ENCODE measurements at regions not wholly inside any gene's neighbourhood (a gene's known extent, or its start where the extent isn't known, plus 50 kb on each side); places are given as distances from the start of the nearest gene placed in this dataset.

DNA sequence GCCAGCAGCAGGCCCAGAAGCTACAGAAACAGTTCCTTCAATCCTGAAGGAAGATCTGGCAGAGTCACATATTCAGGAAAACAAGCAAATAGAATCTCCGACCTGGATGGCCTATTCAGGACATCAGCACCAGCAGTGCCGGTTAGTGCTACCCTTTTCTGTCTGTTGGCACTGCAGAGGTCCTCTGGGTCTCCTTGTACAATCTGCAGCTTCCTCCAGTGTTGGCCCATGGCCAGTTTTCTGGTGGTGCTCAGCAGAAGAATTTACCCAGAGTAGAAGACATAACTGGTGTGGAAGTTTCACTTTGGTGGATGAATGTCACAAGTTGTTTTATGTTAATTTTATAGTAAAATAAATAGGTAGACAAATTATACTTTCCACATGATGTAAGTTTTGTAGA lies 498.1 kb downstream of the COG6 start:
- no peak overlapping the region for H3K27ac ChIP-seq (ENCODE audit: low read depth, low read length)

DNA sequence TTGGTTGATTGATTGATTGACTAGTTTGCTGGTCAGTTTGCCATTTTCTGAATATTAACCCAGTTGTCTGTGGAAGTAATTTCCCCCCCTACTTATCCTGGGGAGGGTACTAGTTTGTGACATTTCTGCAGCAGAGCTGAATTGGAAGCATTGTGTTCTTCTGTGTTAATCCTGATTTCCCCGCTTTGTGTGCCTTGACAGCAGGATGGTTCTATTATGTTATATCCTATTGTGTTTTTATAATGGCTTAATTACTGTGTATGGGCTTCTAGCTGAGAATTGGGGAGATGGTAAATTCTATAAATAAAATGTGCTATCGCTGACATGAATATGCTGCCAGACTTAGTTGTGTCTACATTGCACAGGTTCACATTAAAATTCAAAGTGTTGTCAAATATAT lies 499.7 kb downstream of the COG6 start:
- H2AFZ ChIP-seq (ENCODE audit: low read length, unreplicated experiment), result no peak overlapping the region
- H3K36me3 ChIP-seq (ENCODE audit: insufficient read depth, low read length), result no peaks in the 10 kb centered on the region
- no peak overlapping the region for H3K4me3 ChIP-seq (ENCODE audit: low read depth, low read length)
- no peaks in the 10 kb centered on the region for H3K27me3 ChIP-seq (ENCODE audit: insufficient read depth, low read length)
- no peak overlapping the region for H3K27ac ChIP-seq (ENCODE audit: low read depth, low read length)
- no peaks in the 10 kb centered on the region for H3K79me2 ChIP-seq (ENCODE audit: control insufficient read depth, insufficient read depth, low read length, unreplicated experiment)
- H3K4me1 ChIP-seq (ENCODE audit: control insufficient read depth, insufficient read depth, low read length, unreplicated experiment), result peaks cover 36% of the 10 kb centered on the region

More for the DNA sequence above, 498.1 kb downstream of the COG6 start:
- Histone ChIP-seq H3K79me2 (ENCODE audit: control insufficient read depth, insufficient read depth, low read length, unreplicated experiment) (no peaks in the 10 kb centered on the region), H3K4me1 (ENCODE audit: control insufficient read depth, insufficient read depth, low read length, unreplicated experiment) (peaks cover 43% of the 10 kb centered on the region), H3K27me3 (ENCODE audit: insufficient read depth, low read length) (no peaks in the 10 kb centered on the region), H3K4me3 (ENCODE audit: low read depth, low read length) (no peak overlapping the region), H3K36me3 (ENCODE audit: insufficient read depth, low read length) (no peaks in the 10 kb centered on the region), H2AFZ (ENCODE audit: low read length, unreplicated experiment) (peak overlapping the region; percentile 46)

DNA sequence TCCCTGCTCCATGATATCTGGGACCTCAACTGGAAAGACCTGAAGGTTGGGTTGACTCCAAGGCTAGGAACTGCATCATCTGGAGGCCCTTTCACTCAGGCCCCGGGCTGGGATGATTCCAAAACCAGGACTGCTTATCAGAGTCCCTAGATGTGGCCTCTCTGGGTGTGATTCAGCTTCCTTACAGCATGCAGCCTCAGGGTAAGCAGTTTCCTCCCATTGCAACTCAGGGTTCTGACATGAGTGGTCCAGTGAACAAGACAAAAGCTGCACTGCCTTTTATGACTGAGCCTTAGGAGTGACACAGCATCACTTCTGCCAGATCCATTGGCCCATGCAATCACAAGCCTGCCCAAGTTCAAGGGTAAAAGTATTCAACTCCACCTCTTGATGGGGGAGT lies 502.8 kb downstream of the COG6 start:
- Histone ChIP-seq H3K36me3 (ENCODE audit: insufficient read depth, low read length) (no peaks in the 10 kb centered on the region), H3K27ac (ENCODE audit: low read depth, low read length) (no peak overlapping the region), H2AFZ (ENCODE audit: low read length, unreplicated experiment) (no peak overlapping the region), H3K79me2 (ENCODE audit: control insufficient read depth, insufficient read depth, low read length, unreplicated experiment) (no peaks in the 10 kb centered on the region), H3K4me1 (ENCODE audit: control insufficient read depth, insufficient read depth, low read length, unreplicated experiment) (peaks cover 34% of the 10 kb centered on the region), H3K4me3 (ENCODE audit: low read depth, low read length) (no peak overlapping the region), H3K27me3 (ENCODE audit: insufficient read depth, low read length) (no peaks in the 10 kb centered on the region)

DNA sequence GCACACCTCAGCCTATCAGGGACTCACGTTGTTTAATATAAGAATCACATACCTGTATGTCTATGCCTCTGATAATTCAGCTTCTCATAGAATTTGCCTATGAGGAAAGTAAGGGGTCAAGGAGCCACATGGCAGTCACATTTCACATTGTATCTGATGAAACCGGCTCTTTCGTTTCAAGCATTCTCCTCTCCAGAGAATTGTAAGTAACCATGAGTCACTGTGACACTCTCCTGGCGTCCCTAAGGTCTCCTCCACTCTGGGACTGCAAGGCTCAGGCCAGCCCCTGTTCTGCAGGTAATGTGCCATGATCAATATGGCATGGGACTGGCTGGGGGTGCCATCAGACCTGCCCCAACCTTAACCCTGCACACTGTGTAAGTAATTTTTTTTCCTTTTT lies 503.3 kb downstream of the COG6 start:
- Histone ChIP-seq H3K27ac (ENCODE audit: low read depth, low read length) (no peak overlapping the region), H3K4me1 (ENCODE audit: control insufficient read depth, insufficient read depth, low read length, unreplicated experiment) (peaks cover 35% of the 10 kb centered on the region), H3K4me3 (ENCODE audit: low read depth, low read length) (no peak overlapping the region), H2AFZ (ENCODE audit: low read length, unreplicated experiment) (no peak overlapping the region), H3K36me3 (ENCODE audit: insufficient read depth, low read length) (no peaks in the 10 kb centered on the region), H3K27me3 (ENCODE audit: insufficient read depth, low read length) (no peaks in the 10 kb centered on the region), H3K79me2 (ENCODE audit: control insufficient read depth, insufficient read depth, low read length, unreplicated experiment) (no peaks in the 10 kb centered on the region)

DNA sequence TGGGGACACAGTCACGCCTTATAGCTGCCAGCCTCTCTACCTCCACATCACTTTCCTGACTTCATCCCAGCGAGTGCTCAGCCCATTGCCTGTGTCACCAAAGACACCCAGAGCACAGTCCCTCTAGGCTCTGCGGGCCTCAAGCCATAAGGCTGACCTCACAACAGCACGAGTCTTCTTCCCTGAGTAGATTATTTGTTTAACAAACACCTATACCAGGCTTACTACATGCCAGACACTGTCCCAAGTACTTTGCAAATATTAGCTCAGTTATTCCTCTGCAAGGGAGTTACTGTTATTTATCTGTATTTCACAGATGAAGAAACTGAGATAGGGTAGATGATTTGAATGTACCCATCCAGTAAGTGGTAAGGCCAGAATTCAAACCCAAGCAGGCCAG lies 504.3 kb downstream of the COG6 start:
- Histone ChIP-seq H3K27ac (ENCODE audit: low read depth, low read length) (no peak overlapping the region), H3K36me3 (ENCODE audit: insufficient read depth, low read length) (no peaks in the 10 kb centered on the region), H3K27me3 (ENCODE audit: insufficient read depth, low read length) (no peaks in the 10 kb centered on the region), H3K4me3 (ENCODE audit: low read depth, low read length) (no peak overlapping the region), H2AFZ (ENCODE audit: low read length, unreplicated experiment) (no peak overlapping the region), H3K4me1 (ENCODE audit: control insufficient read depth, insufficient read depth, low read length, unreplicated experiment) (peaks cover 45% of the 10 kb centered on the region), H3K79me2 (ENCODE audit: control insufficient read depth, insufficient read depth, low read length, unreplicated experiment) (no peaks in the 10 kb centered on the region)

DNA sequence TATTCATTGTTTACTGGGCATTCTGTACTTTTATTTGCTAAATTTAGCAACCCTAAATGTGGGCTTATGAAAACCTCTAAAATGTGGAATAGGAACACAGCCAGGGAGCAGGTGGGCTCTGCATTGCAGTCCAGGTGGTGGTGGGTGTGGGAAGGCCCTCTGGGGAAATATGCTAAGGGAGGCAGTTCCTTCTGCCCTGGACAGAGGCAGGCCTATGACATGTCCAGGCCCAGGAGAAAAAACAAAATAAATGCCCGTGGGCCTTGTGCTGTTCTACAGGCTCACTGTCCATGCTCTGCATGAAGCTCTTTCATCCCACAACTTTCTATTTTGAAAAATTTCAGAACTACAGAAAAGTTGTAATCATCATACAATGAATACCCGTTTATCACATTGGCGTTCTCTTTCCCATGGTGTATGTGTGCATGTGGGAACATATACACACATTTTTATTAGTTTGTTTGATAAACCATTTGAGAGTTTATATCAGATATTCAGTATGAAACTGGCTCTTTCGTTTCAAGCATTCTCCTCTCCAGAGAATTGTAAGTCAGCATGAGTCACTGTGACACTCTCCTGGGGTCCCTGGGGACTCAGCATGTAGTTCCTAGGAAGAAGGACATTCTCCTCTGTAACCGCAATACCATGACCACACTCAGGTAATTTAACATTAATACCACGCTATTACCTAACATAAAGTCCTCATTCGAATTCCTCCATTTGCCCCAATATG lies 505.3 kb downstream of the COG6 start:
- Histone ChIP-seq H3K4me1 (ENCODE audit: control insufficient read depth, insufficient read depth, low read length, unreplicated experiment) (peaks cover 55% of the 10 kb centered on the region), H3K79me2 (ENCODE audit: control insufficient read depth, insufficient read depth, low read length, unreplicated experiment) (no peaks in the 10 kb centered on the region), H3K27ac (ENCODE audit: low read depth, low read length) (peak overlapping the region; percentile 3; the same call in 1 of the 2 replicates), H3K27me3 (ENCODE audit: insufficient read depth, low read length) (no peaks in the 10 kb centered on the region), H3K36me3 (ENCODE audit: insufficient read depth, low read length) (no peaks in the 10 kb centered on the region), H2AFZ (ENCODE audit: low read length, unreplicated experiment) (no peak overlapping the region), H3K4me3 (ENCODE audit: low read depth, low read length) (no peak overlapping the region)

DNA sequence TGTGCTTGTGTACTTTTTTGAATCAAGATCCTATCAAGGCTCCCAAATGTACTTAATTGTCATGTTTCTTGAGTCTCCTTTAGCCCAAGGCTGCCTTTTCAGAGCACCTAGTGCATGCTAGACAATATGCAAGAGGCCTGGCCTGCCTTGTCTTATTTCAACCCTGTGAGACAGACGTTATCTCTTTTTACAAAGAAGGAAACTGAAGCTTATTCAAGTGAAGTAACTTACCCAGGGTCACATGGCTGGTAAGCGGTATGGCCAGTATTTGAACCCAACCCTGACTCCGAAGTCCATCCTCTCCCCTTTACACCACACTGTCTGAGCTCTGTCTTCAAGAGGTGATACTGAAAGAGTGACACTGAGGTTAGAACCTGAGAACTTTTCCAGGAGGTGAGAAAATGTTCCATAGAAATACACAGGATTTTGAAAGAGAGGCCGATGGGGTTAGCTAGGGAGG lies 505.1 kb downstream of the FOXO1 start:
- peak overlapping the region; percentile 2; the same call in 1 of the 2 replicates for H3K27ac ChIP-seq (ENCODE audit: low read depth, low read length)
- H3K36me3 ChIP-seq (ENCODE audit: insufficient read depth, low read length), result no peaks in the 10 kb centered on the region
- H3K4me1 ChIP-seq (ENCODE audit: control insufficient read depth, insufficient read depth, low read length, unreplicated experiment), result peaks cover 55% of the 10 kb centered on the region
- H3K4me3 ChIP-seq (ENCODE audit: low read depth, low read length), result no peak overlapping the region
- H3K27me3 ChIP-seq (ENCODE audit: insufficient read depth, low read length), result no peaks in the 10 kb centered on the region
- no peaks in the 10 kb centered on the region for H3K79me2 ChIP-seq (ENCODE audit: control insufficient read depth, insufficient read depth, low read length, unreplicated experiment)
- H2AFZ ChIP-seq (ENCODE audit: low read length, unreplicated experiment), result no peak overlapping the region

DNA sequence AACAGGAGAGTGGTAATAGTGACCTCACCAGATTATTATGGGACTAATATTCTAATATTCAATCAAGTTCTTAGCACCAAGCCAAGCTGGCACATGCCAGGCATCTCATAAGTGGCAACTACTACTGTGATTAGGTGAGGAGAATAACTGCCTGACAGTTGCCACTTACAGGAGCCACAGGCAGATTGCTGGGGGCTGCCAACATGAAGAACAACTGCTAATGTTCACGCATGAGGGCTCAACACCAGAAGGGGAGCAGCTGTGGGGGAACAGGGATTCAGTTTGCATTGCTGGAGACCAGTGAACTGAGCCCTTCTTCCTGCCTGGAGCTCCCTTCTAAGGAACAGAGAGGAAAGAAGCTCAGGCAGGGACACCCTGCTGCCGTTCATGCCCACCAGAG lies 504.5 kb downstream of the FOXO1 start:
- no peaks in the 10 kb centered on the region for H3K27me3 ChIP-seq (ENCODE audit: insufficient read depth, low read length)
- no peak overlapping the region for H3K4me3 ChIP-seq (ENCODE audit: low read depth, low read length)
- peaks cover 55% of the 10 kb centered on the region for H3K4me1 ChIP-seq (ENCODE audit: control insufficient read depth, insufficient read depth, low read length, unreplicated experiment)
- no peak overlapping the region for H3K27ac ChIP-seq (ENCODE audit: low read depth, low read length)
- H2AFZ ChIP-seq (ENCODE audit: low read length, unreplicated experiment), result no peak overlapping the region
- no peaks in the 10 kb centered on the region for H3K36me3 ChIP-seq (ENCODE audit: insufficient read depth, low read length)
- no peaks in the 10 kb centered on the region for H3K79me2 ChIP-seq (ENCODE audit: control insufficient read depth, insufficient read depth, low read length, unreplicated experiment)

DNA sequence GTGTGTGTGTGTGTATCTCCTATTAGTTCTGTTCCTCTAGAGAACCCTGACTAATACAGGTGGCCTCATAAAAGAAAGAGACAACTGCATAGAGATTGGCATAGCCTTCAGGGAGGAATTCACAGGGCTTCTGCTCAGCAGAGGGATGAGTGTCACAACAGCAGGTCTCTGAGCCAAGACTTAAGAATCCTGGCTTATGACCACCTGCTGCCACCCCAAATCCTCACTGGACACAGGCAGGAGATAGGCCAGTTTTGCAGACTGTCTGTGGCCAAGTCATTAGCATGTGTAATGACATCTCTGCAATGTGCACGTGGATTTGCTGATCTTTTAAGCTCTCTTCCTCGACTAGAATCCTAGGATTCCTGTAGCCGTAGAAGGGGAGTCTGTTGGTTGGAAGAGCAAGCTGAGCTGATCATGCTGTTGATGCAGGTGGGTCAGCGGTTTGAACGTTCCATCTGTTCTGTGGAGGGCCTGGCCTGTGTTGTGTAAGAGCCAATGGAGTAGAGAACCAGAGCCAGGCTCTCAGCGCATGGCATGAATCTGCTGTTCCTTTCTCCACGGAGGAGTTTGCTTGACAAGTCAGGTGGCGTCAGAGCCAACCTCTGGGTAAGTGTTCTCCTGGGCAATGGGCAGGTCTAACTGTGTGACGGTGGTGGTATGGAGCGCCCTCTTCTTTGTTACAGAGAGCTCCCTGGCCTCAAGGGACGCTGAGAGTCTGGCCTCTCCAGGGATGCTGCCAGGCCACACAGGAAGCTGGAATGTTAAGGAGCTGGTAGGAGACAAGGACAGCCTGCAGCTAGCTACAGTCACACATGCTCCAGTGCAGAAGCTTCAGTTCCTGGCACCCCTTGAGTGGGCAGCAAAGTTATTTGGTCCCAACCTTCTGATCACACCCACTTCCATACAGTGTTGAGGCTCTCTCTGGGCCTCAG lies 503.1 kb downstream of the FOXO1 start:
- no peaks in the 10 kb centered on the region for H3K79me2 ChIP-seq (ENCODE audit: control insufficient read depth, insufficient read depth, low read length, unreplicated experiment)
- no peaks in the 10 kb centered on the region for H3K27me3 ChIP-seq (ENCODE audit: insufficient read depth, low read length)
- peak overlapping the region; percentile 64 for H3K27ac ChIP-seq (ENCODE audit: low read depth, low read length)
- no peaks in the 10 kb centered on the region for H3K36me3 ChIP-seq (ENCODE audit: insufficient read depth, low read length)
- no peak overlapping the region for H2AFZ ChIP-seq (ENCODE audit: low read length, unreplicated experiment)
- peaks cover 49% of the 10 kb centered on the region for H3K4me1 ChIP-seq (ENCODE audit: control insufficient read depth, insufficient read depth, low read length, unreplicated experiment)
- H3K4me3 ChIP-seq (ENCODE audit: low read depth, low read length), result no peak overlapping the region

DNA sequence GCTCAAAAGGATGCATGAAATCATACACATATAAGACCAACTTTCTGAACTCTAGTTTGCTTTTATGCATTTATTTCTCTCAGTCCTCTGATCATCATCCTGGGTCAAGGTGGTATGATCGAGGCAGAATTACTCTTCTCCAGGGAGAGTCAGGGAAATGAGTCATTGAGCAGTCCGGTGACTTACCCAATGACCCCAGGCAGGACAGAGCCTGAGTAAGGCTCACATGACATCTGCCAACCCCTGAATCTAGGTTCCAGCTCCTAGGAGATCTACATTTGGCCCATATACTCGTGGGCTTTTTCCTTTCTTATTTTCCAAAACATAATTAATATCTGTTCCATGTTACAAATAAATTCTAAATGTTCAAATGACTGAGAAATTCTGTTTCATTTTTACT lies 502.3 kb downstream of the FOXO1 start:
- no peak overlapping the region for H3K4me3 ChIP-seq (ENCODE audit: low read depth, low read length)

More for the DNA sequence above, 502.3 kb downstream of the FOXO1 start:
- no peaks in the 10 kb centered on the region for H3K79me2 ChIP-seq (ENCODE audit: control insufficient read depth, insufficient read depth, low read length, unreplicated experiment)
- H3K36me3 ChIP-seq (ENCODE audit: insufficient read depth, low read length), result no peaks in the 10 kb centered on the region
- H3K27ac ChIP-seq (ENCODE audit: low read depth, low read length), result peak overlapping the region; percentile 64
- H3K27me3 ChIP-seq (ENCODE audit: insufficient read depth, low read length), result no peaks in the 10 kb centered on the region
- H2AFZ ChIP-seq (ENCODE audit: low read length, unreplicated experiment), result no peak overlapping the region
- H3K4me1 ChIP-seq (ENCODE audit: control insufficient read depth, insufficient read depth, low read length, unreplicated experiment), result peaks cover 44% of the 10 kb centered on the region
